SK-N-SH (cell line): ENCODE measurements at regions not wholly inside any gene's neighbourhood (a gene's known extent, or its start where the extent isn't known, plus 50 kb on each side); places are given as distances from the start of the nearest gene placed in this dataset.

Source experiments
- CTCF ChIA-PET: fragments of 300-600, 350-600 bp; formaldehyde crosslinking; extraction: SDS; loops from one replicate; lab custom pipeline; 2021; lab: Yijun Ruan, JAX
- POLR2A ChIA-PET: fragments of 350-600 bp; sonication (Branson Sonifier 250); formaldehyde crosslinking; extraction: SDS; loops from one replicate; lab custom pipeline; 2020; ENCODE audit warnings: antibody characterized with exemption, inconsistent platforms; lab: Yijun Ruan, JAX
- DNase-seq: peaks from one replicate; pipeline ENCODE4 v3.0.0; 2012
- H2AFZ ChIP-seq: fragments of 200-600 bp; sonication (generic); 2 replicates; pipeline ENCODE4 v1.8.1; 2016; ENCODE audit warnings: antibody characterized with exemption, mild to moderate bottlenecking, low read depth
- H3F3A ChIP-seq: fragments of 200-600 bp; sonication (generic); replicated peaks from 2 replicates; pipeline ENCODE3; 2016; ENCODE audit warnings: antibody characterized with exemption, mild to moderate bottlenecking; ENCODE audit not compliant: insufficient read depth
- H3K27ac ChIP-seq, 2 experiments: fragments of 200-500 bp in 1 of 2; fragments of 200-600 bp in 1 of 2; sonication (Bioruptor generic) in 1 of 2; sonication (generic), shearing (Covaris generic) in 1 of 2; 2 replicates each; pipeline versions ENCODE4 v1.5.1 to v1.6.1; 2014 to 2016; ENCODE audit warnings: low read depth in 2 of 2, inconsistent platforms in 1 of 2, low read length in 1 of 2, mild to moderate bottlenecking in 1 of 2, mixed read lengths in 1 of 2
- H3K27me3 ChIP-seq: fragments of 200-600 bp; sonication (generic), shearing (Covaris generic); 2 replicates; pipeline ENCODE4 v1.6.1; 2016; ENCODE audit warnings: mixed run types; ENCODE audit not compliant: insufficient read depth
- H3K36me3 ChIP-seq, 2 experiments: fragments of 200-500 bp in 1 of 2; fragments of 200-600 bp in 1 of 2; sonication (Bioruptor generic) in 1 of 2; sonication (generic) in 1 of 2; replicated peaks in 1 of 2; 2 replicates each; pipeline versions ENCODE3 to v1.5.1; 2014 to 2016; ENCODE audit warnings: low read length in 1 of 2, mild to moderate bottlenecking in 1 of 2; ENCODE audit not compliant: insufficient read depth in 2 of 2, control insufficient read depth in 1 of 2
- H3K4me1 ChIP-seq, 2 experiments: fragments of 200-500 bp in 1 of 2; fragments of 200-600 bp in 1 of 2; sonication (Bioruptor generic) in 1 of 2; sonication (generic), shearing (Covaris generic) in 1 of 2; 2 replicates each; pipeline versions ENCODE4 v1.5.1 to v1.6.1; 2014 to 2016; ENCODE audit warnings: low read depth in 1 of 2, low read length in 1 of 2, mixed run types in 1 of 2; ENCODE audit not compliant: insufficient read depth in 2 of 2, control insufficient read depth in 1 of 2
- H3K4me2 ChIP-seq: fragments of 200-600 bp; sonication (generic), shearing (Covaris generic); 2 replicates; pipeline ENCODE4 v1.6.1; 2017; ENCODE audit warnings: mixed run types
- H3K4me3 ChIP-seq, 2 experiments: fragments of 200-500 bp in 1 of 2; fragments of 200-600 bp in 1 of 2; sonication (Bioruptor generic) in 1 of 2; sonication (generic), shearing (Covaris generic) in 1 of 2; 2 replicates each; pipeline versions ENCODE4 v1.5.1 to v1.8.1; 2014 to 2016; ENCODE audit warnings: low read depth in 2 of 2, inconsistent platforms in 1 of 2, low read length in 1 of 2, mild to moderate bottlenecking in 1 of 2, mixed read lengths in 1 of 2, moderate library complexity in 1 of 2
- H3K79me2 ChIP-seq: fragments of 200-600 bp; sonication (generic); 2 replicates; pipeline ENCODE4 v1.8.1; 2017; ENCODE audit warnings: mild to moderate bottlenecking; ENCODE audit not compliant: insufficient read depth
- H3K9ac ChIP-seq: fragments of 200-600 bp; sonication (generic); 2 replicates; pipeline ENCODE4 v1.6.1; 2017; ENCODE audit warnings: mixed run types
- H3K9me2 ChIP-seq: fragments of 200-600 bp; sonication (generic); 2 replicates; pipeline ENCODE4 v1.6.1; 2017; ENCODE audit warnings: mixed run types
- H3K9me3 ChIP-seq: fragments of 200-600 bp; sonication (generic); 2 replicates; pipeline ENCODE4 v1.6.1; 2017; ENCODE audit warnings: mixed run types, mild to moderate bottlenecking, moderate library complexity
- H4K20me1 ChIP-seq: fragments of 200-600 bp; sonication (generic); 2 replicates; pipeline ENCODE4 v1.6.1; 2017; ENCODE audit warnings: mild to moderate bottlenecking, mixed run types; ENCODE audit not compliant: insufficient read depth
- CTCF ChIP-seq: fragments of 200-600 bp; sonication (generic); IDR thresholded peaks from 2 replicates; pipeline ENCODE4 v1.6.1; 2017; ENCODE audit warnings: antibody characterized with exemption, mild to moderate bottlenecking, moderate library complexity
- EZH2phosphoT487 ChIP-seq: fragments of 200-600 bp; sonication (generic); IDR thresholded peaks from 2 replicates; pipeline ENCODE4 v1.6.1; 2017; ENCODE audit warnings: low read depth, mixed run types, mild to moderate bottlenecking, antibody characterized with exemption, moderate library complexity, borderline replicate concordance
- FOSL2 ChIP-seq: IDR thresholded peaks from 2 replicates; pipeline ENCODE4 v1.4.0; 2012; ENCODE audit warnings: low read depth, mild to moderate bottlenecking, moderate library complexity, borderline replicate concordance
- FOXJ3 ChIP-seq: sonication (generic); formaldehyde crosslinking; IDR thresholded peaks from 2 replicates; pipeline ENCODE4 v1.5.1; 2020; ENCODE audit warnings: mild to moderate bottlenecking, missing genetic modification reagents
- FOXM1 ChIP-seq: IDR thresholded peaks from 2 replicates; pipeline ENCODE4 v1.4.0; 2012; ENCODE audit warnings: low read depth, mild to moderate bottlenecking
- GABPA ChIP-seq: IDR thresholded peaks from 2 replicates; pipeline ENCODE4 v1.4.0; 2012; ENCODE audit warnings: low read depth, mild to moderate bottlenecking
- IRF3 ChIP-seq: fragments of 150-350 bp; IDR thresholded peaks from 2 replicates; pipeline ENCODE4 v1.6.1; 2016; ENCODE audit warnings: mild to moderate bottlenecking, low read depth, low read length
- JUND ChIP-seq: IDR thresholded peaks from 2 replicates; pipeline ENCODE4 v1.4.0; 2012
- MAX ChIP-seq: IDR thresholded peaks from 2 replicates; pipeline ENCODE4 v1.4.0; 2012; ENCODE audit warnings: low read depth
- MEF2A ChIP-seq: IDR thresholded peaks from 2 replicates; pipeline ENCODE4 v1.4.0; 2012; ENCODE audit warnings: low read depth, borderline replicate concordance
- NRF1 ChIP-seq: IDR thresholded peaks from 2 replicates; pipeline ENCODE4 v1.6.1; 2012; ENCODE audit warnings: low read depth, mild to moderate bottlenecking, low read length
- RAD21 ChIP-seq: IDR thresholded peaks from 2 replicates; pipeline ENCODE4 v1.6.1; 2012; ENCODE audit warnings: mild to moderate bottlenecking, low read length
- RCOR1 ChIP-seq: fragments of 150-350 bp; IDR thresholded peaks from 2 replicates; pipeline ENCODE4 v1.6.1; 2017; ENCODE audit warnings: antibody characterized with exemption, low read length
- RFX5 ChIP-seq: IDR thresholded peaks from 2 replicates; pipeline ENCODE4 v1.6.1; 2012; ENCODE audit warnings: mild to moderate bottlenecking, improper control_type of control experiment, low read length
- SIN3A ChIP-seq: IDR thresholded peaks from 2 replicates; pipeline ENCODE4 v1.6.1; 2012; ENCODE audit warnings: low read depth, mild to moderate bottlenecking, low read length, moderate library complexity, borderline replicate concordance
- SMC3 ChIP-seq: IDR thresholded peaks from 2 replicates; pipeline ENCODE4 v1.6.1; 2012; ENCODE audit warnings: low read depth, low read length, improper control_type of control experiment
- TAF1 ChIP-seq: IDR thresholded peaks from 2 replicates; pipeline ENCODE4 v1.6.1; 2012; ENCODE audit warnings: low read depth, mild to moderate bottlenecking, low read length, moderate library complexity, borderline replicate concordance
- TCF12 ChIP-seq: IDR thresholded peaks from 2 replicates; pipeline ENCODE4 v1.4.0; 2012
- USF1 ChIP-seq: IDR thresholded peaks from 2 replicates; pipeline ENCODE4 v1.4.0; 2012; ENCODE audit warnings: low read depth, borderline replicate concordance
- USF2 ChIP-seq: fragments of 150-350 bp; IDR thresholded peaks from 2 replicates; pipeline ENCODE4 v1.6.1; 2017; ENCODE audit warnings: antibody characterized with exemption, low read length, low read depth, borderline replicate concordance
- WGBS: methylation state at CpG from one replicate; pipeline ENCODE4 v1.1.6; 2017; ENCODE audit warnings: low lambda C conversion rate; 5-methylcytosine and 5-hydroxymethylcytosine counted together

GRCh38 chr6:153425536-153425935 is 294.5 kb upstream of the RGS17 start:
- peak overlapping the region in 1 of 2 experiments; percentile 76; a peak in 2 of 4 replicates for H3K27ac ChIP-seq
- ChIA-PET POLR2A (no interaction called here), CTCF (no interaction called here)
- no peaks in the 10 kb centered on the region for H3K36me3 ChIP-seq
- no peak overlapping the region for H3K4me3 ChIP-seq
- no peaks in the 10 kb centered on the region for H3K4me1 ChIP-seq
- peak overlapping the region; percentile 65; the same call in 1 of the 2 replicates for H2AFZ ChIP-seq
- TF ChIP-seq CTCF, result no peak
- TF ChIP-seq USF2, result no peak
- no peak for TF ChIP-seq FOXM1
- no peak for TF ChIP-seq FOSL2
- TF ChIP-seq GABPA, result no peak
- TF ChIP-seq RAD21, result no peak
- TF ChIP-seq SMC3, result no peak
- no peak for TF ChIP-seq TAF1
- no peak for TF ChIP-seq NRF1
- no peak for TF ChIP-seq FOXJ3 (CRISPR knock-in tag)
- TF ChIP-seq SIN3A, result no peak
- TF ChIP-seq RCOR1, result no peak
- TF ChIP-seq IRF3, result no peak
- no peak for TF ChIP-seq RFX5
- no peak for TF ChIP-seq EZH2phosphoT487
- TF ChIP-seq TCF12, result no peak
- no peak for TF ChIP-seq MAX
- TF ChIP-seq MEF2A, result no peak
- TF ChIP-seq USF1, result no peak
- no peak for TF ChIP-seq JUND
- peaks cover 13% of the 10 kb centered on the region for H3F3A ChIP-seq
- peak overlapping the region; percentile 37; the same call in 1 of the 2 replicates for H3K4me2 ChIP-seq
- no peak overlapping the region; the same call in 1 of the 2 replicates for H3K9ac ChIP-seq
- 57% methylated on average over 2 of the region's 2 CpGs for WGBS
- no peaks in the 10 kb centered on the region for H4K20me1 ChIP-seq
- no peaks in the 10 kb centered on the region for H3K9me3 ChIP-seq
- no peak for DNase-seq
- no peaks in the 10 kb centered on the region for H3K9me2 ChIP-seq
- no peaks in the 10 kb centered on the region for H3K27me3 ChIP-seq
- no peaks in the 10 kb centered on the region for H3K79me2 ChIP-seq
